Hepatocyte (in vitro differentiated cells): ENCODE measurements at regions not wholly inside any gene's neighbourhood (a gene's known extent, or its start where the extent isn't known, plus 50 kb on each side); places are given as distances from the start of the nearest gene placed in this dataset.

Source experiments
- CTCF ChIP-seq: fragments of 200-600 bp; sonication (generic); IDR thresholded peaks from 2 replicates; pipeline ENCODE4 v1.5.1; 2016; ENCODE audit warnings: antibody characterized with exemption, mild to moderate bottlenecking; ENCODE audit not compliant: poor library complexity
- EZH2phosphoT487 ChIP-seq: fragments of 200-600 bp; sonication (generic); IDR thresholded peaks from one replicate; pipeline ENCODE4 v1.6.1; 2018; ENCODE audit warnings: antibody characterized with exemption, mild to moderate bottlenecking, low read depth, moderate library complexity; ENCODE audit not compliant: unreplicated experiment, severe bottlenecking

- no peak for TF ChIP-seq CTCF
- no peak for TF ChIP-seq EZH2phosphoT487
These were observed 117.3 kb upstream of the GRK3 start for GRCh38 chr22:25447067-25447685.
